HL-60 (cell line): ENCODE measurements at regions not wholly inside any gene's neighbourhood (a gene's known extent, or its start where the extent isn't known, plus 50 kb on each side); places are given as distances from the start of the nearest gene placed in this dataset.

Experiments
- DNase-seq, 2 experiments: peaks; one replicate each; pipeline ENCODE4 v3.0.0-alpha.2; 2010 to 2020; ENCODE audit warnings: low read depth in 1 of 2, low spot score in 1 of 2
- H3K27ac ChIP-seq: fragments of 250-450 bp; sonication (Bioruptor Pico); replicated peaks from 2 replicates; pipeline ENCODE4 v1.5.1; 2020; ENCODE audit warnings: mild to moderate bottlenecking, moderate library complexity
- H3K27me3 ChIP-seq: fragments of 250-450 bp; sonication (Bioruptor Pico); 2 replicates; pipeline ENCODE4 v1.5.1; 2021; ENCODE audit warnings: mild to moderate bottlenecking, moderate library complexity; ENCODE audit not compliant: insufficient read depth, poor library complexity, severe bottlenecking
- H3K4me3 ChIP-seq: replicated peaks from 2 replicates; pipeline ENCODE4 v1.5.1; 2011; ENCODE audit warnings: mild to moderate bottlenecking, control low read depth, low read length; ENCODE audit not compliant: insufficient read depth
- GABPA ChIP-seq: IDR thresholded peaks from 2 replicates; pipeline ENCODE4 v1.6.1; 2012; ENCODE audit warnings: low read depth
- POLR2AphosphoS5 ChIP-seq: IDR thresholded peaks from 2 replicates; pipeline ENCODE4 v1.6.1; 2012; ENCODE audit warnings: low read depth
- SPI1 ChIP-seq: IDR thresholded peaks from 2 replicates; pipeline ENCODE4 v1.6.1; 2012; ENCODE audit warnings: low read depth, mild to moderate bottlenecking, borderline replicate concordance
- TF ChIP-seq, protein P1 (sequence below): IDR thresholded peaks from 2 replicates; pipeline ENCODE4 v1.6.1; 2012; ENCODE audit warnings: low read depth; ENCODE audit not compliant: insufficient replicate concordance
- TF ChIP-seq, protein P2 (sequence below): IDR thresholded peaks from one replicate; pipeline ENCODE4 v1.5.1; 2011; ENCODE audit warnings: low read length, control low read depth, inconsistent platforms; ENCODE audit not compliant: insufficient read depth

DNA sequence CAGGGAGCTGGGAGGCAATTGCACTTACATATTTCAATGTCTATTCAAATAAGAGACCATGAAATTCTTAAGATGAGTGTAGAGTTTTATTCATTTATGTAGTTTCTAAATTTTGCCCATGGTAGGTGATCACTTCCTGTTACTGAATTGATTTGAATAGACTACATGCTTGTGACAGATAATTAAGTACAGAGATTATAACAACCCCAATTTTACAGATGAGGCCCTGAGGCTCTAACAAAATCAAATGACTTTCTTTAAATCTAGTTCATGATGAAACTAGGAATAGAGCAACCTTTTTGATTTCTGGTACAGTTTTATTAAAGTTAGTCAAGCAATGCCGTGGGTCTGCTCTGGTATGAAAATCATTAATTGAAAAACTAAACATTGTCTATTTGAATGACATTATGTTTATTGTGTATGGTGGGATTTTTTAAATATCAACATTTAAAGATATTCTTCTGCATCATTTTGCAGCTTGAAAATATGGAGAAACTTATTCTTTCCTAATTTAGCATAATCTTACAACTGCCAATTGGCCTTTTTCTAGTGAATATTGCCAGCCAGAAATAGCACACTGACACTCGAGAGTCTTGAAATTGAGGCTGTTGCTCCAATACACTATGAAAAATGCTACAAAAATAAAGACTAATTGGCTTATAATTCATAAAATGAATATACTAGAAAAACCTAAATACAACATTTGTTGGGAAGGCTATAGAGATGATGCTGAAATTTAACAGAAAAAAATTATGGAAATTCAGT, 308.9 kb downstream of the SLC6A15 start:
- Histone ChIP-seq H3K27ac (no peak overlapping the region), H3K27me3 (no peaks in the 10 kb centered on the region), H3K4me3 (no peak overlapping the region)
- TF ChIP-seq GABPA (no peak), SPI1 (no peak), POLR2AphosphoS5 (no peak)
- TF ChIP-seq, protein P1, sequence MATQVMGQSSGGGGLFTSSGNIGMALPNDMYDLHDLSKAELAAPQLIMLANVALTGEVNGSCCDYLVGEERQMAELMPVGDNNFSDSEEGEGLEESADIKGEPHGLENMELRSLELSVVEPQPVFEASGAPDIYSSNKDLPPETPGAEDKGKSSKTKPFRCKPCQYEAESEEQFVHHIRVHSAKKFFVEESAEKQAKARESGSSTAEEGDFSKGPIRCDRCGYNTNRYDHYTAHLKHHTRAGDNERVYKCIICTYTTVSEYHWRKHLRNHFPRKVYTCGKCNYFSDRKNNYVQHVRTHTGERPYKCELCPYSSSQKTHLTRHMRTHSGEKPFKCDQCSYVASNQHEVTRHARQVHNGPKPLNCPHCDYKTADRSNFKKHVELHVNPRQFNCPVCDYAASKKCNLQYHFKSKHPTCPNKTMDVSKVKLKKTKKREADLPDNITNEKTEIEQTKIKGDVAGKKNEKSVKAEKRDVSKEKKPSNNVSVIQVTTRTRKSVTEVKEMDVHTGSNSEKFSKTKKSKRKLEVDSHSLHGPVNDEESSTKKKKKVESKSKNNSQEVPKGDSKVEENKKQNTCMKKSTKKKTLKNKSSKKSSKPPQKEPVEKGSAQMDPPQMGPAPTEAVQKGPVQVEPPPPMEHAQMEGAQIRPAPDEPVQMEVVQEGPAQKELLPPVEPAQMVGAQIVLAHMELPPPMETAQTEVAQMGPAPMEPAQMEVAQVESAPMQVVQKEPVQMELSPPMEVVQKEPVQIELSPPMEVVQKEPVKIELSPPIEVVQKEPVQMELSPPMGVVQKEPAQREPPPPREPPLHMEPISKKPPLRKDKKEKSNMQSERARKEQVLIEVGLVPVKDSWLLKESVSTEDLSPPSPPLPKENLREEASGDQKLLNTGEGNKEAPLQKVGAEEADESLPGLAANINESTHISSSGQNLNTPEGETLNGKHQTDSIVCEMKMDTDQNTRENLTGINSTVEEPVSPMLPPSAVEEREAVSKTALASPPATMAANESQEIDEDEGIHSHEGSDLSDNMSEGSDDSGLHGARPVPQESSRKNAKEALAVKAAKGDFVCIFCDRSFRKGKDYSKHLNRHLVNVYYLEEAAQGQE: no peak
- TF ChIP-seq, protein P2, sequence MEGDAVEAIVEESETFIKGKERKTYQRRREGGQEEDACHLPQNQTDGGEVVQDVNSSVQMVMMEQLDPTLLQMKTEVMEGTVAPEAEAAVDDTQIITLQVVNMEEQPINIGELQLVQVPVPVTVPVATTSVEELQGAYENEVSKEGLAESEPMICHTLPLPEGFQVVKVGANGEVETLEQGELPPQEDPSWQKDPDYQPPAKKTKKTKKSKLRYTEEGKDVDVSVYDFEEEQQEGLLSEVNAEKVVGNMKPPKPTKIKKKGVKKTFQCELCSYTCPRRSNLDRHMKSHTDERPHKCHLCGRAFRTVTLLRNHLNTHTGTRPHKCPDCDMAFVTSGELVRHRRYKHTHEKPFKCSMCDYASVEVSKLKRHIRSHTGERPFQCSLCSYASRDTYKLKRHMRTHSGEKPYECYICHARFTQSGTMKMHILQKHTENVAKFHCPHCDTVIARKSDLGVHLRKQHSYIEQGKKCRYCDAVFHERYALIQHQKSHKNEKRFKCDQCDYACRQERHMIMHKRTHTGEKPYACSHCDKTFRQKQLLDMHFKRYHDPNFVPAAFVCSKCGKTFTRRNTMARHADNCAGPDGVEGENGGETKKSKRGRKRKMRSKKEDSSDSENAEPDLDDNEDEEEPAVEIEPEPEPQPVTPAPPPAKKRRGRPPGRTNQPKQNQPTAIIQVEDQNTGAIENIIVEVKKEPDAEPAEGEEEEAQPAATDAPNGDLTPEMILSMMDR: no peak
- no peak for DNase-seq

DNA sequence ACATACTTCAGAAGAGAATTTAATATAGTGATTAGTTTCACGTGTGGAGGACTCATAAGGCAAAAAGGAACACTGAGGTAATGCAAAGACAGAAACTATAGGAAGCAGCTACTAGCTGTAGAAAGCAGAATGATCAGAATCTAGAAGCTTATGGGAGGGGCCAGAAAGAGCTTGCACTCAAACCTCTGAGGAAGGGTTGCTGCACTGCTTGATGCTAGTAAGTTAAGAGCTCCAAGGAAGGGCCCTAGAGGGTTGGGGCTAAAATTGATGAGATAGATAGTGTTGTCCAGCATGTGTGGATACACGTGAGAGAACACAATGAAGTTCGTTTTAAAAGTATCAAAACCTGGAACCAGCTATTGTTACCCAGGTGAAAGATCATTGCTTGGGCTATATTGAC, 311.1 kb downstream of the SLC6A15 start:
- Histone ChIP-seq H3K27me3 (no peaks in the 10 kb centered on the region), H3K27ac (no peak overlapping the region), H3K4me3 (no peak overlapping the region)
- TF ChIP-seq SPI1: no peak
- TF ChIP-seq POLR2AphosphoS5: no peak
- TF ChIP-seq GABPA: no peak
- TF ChIP-seq, protein P1: no peak
- TF ChIP-seq, protein P2: no peak
- no peak for DNase-seq

DNA sequence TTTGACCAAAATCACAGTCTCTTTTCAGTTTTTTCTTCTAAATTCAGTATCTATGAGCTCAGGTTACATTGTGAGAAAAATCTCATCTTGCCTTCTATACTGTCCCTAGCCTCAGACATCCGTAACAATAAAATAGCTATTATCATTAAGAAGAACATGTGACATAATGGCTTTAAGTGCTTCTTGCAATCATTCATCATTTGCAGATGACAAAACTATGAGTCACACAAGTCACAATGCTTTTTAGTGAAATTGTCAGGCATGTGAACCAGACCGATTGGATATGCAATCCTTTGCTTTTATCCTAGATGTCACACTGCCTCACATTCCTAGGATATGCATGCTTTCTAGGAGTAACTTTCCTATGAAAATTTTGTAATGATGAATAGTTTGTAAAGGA, 313.1 kb downstream of the SLC6A15 start:
- no peak overlapping the region for H3K27ac ChIP-seq
- no peaks in the 10 kb centered on the region for H3K27me3 ChIP-seq
- no peak overlapping the region for H3K4me3 ChIP-seq
- TF ChIP-seq SPI1 (no peak), POLR2AphosphoS5 (no peak), GABPA (no peak)
- TF ChIP-seq, protein P2: no peak
- TF ChIP-seq, protein P1: no peak
- DNase-seq: no peak
